ENCODE measurements at regions not wholly inside any gene's neighbourhood (a gene's known extent, or its start where the extent isn't known, plus 50 kb on each side); places are given as distances from the start of the nearest gene placed in this dataset.

GRCh38 chr3:80434366-80434765 lies 666.6 kb upstream of the ROBO1 start:
- intact Hi-C loops (cut with DNase I): no loop called here

GRCh38 chr3:80424951-80425350 lies 657.2 kb upstream of the ROBO1 start:
- no peaks in the 10 kb centered on the region for H3K27me3 ChIP-seq
- DNase-seq (no peak), ATAC-seq (no peak)
- intact Hi-C loops (cut with DNase I): no loop called here
- 19 to 35% (median 28%) methylated on average over 2 of the region's 2 CpGs for WGBS, 4 donors
- TF ChIP-seq CTCF (IDR thresholded peaks at IDR 0.05): no peak
- TF ChIP-seq POLR2A (IDR thresholded peaks at IDR 0.05): no peak
- no peaks in the 10 kb centered on the region for H3K4me1 ChIP-seq
- no peak overlapping the region for H3K27ac ChIP-seq
- no peaks in the 10 kb centered on the region for H3K36me3 ChIP-seq
- no peak overlapping the region for H3K4me3 ChIP-seq
- peaks cover 0 to 1% (median 0%) of the 10 kb centered on the region in 12 donors for H3K9me3 ChIP-seq

More at GRCh38 chr3:80434366-80434765, 666.6 kb upstream of the ROBO1 start:
- H3K36me3 ChIP-seq: no peaks in the 10 kb centered on the region
- H3K9me3 ChIP-seq: peaks cover 0 to 10% (median 0%) of the 10 kb centered on the region in 12 donors
- no peak overlapping the region for H3K4me3 ChIP-seq
- DNase-seq (no peak), ATAC-seq (no peak)
- no peaks in the 10 kb centered on the region for H3K4me1 ChIP-seq
- H3K27ac ChIP-seq: no peak overlapping the region
- no peak for TF ChIP-seq POLR2A (IDR thresholded peaks at IDR 0.05)
- no peak for TF ChIP-seq CTCF (IDR thresholded peaks at IDR 0.05)
- WGBS, 4 donors: 77 to 83% (median 82%) methylated on average over 3 of the region's 3 CpGs
- no peaks in the 10 kb centered on the region for H3K27me3 ChIP-seq

GRCh38 chr3:80408030-80408721 lies 640.4 kb upstream of the ROBO1 start:
- Histone ChIP-seq H3K27ac (no peak overlapping the region), H3K27me3 (no peaks in the 10 kb centered on the region), H3K4me3 (no peak overlapping the region), H3K9me3 (no peaks in the 10 kb centered on the region), H3K4me1 (no peaks in the 10 kb centered on the region), H3K36me3 (no peaks in the 10 kb centered on the region)
- ATAC-seq: no peak
- DNase-seq: no peak
- intact Hi-C loops (cut with DNase I): no loop called here
- TF ChIP-seq POLR2A (IDR thresholded peaks at IDR 0.05) (no peak), CTCF (IDR thresholded peaks at IDR 0.05) (no peak)
- WGBS, 4 donors: 74 to 78% (median 74%) methylated on average over 7 of the region's 7 CpGs

GRCh38 chr3:80405618-80406017 lies 637.8 kb upstream of the ROBO1 start:
- Histone ChIP-seq H3K27ac (no peak overlapping the region), H3K36me3 (no peaks in the 10 kb centered on the region), H3K9me3 (peaks cover 0 to 8% (median 0%) of the 10 kb centered on the region in 12 donors), H3K4me3 (no peak overlapping the region), H3K4me1 (no peaks in the 10 kb centered on the region), H3K27me3 (no peaks in the 10 kb centered on the region)
- no peak for TF ChIP-seq CTCF (IDR thresholded peaks at IDR 0.05)
- TF ChIP-seq POLR2A (IDR thresholded peaks at IDR 0.05): no peak
- intact Hi-C loops (cut with DNase I): no loop called here
- 84 to 87% (median 85%) methylated on average over 5 of the region's 5 CpGs for WGBS, 4 donors
- DNase-seq: no peak
- no peak for ATAC-seq

All from heart left ventricle (tissue), 16 donors.